ENCODE measurements at regions not wholly inside any gene's neighbourhood (a gene's known extent, or its start where the extent isn't known, plus 50 kb on each side); places are given as distances from the start of the nearest gene placed in this dataset.

GRCh38 chr4:112942077-112942476 is 107.4 kb upstream of the ANK2 start:
- no peaks in the 10 kb centered on the region for H3K36me3 Mint-ChIP-seq (ENCODE audit: low read depth)

GRCh38 chr4:112942997-112943396 is 106.5 kb upstream of the ANK2 start:
- Mint-ChIP-seq H3K27ac (ENCODE audit: unreplicated experiment) (no peak overlapping the region), H3K4me3 (ENCODE audit: unreplicated experiment) (no peak overlapping the region)

More at GRCh38 chr4:112942077-112942476, 107.4 kb upstream of the ANK2 start:
- no peak for DNase-seq (ENCODE audit: low spot score)
- Mint-ChIP-seq H3K4me3 (ENCODE audit: unreplicated experiment) (no peak overlapping the region), H3K27me3 (ENCODE audit: low read depth) (no peaks in the 10 kb centered on the region), H3K9me3 (ENCODE audit: low read depth) (peaks cover 3% of the 10 kb centered on the region), H3K4me1 (ENCODE audit: low read depth) (peaks cover 10% of the 10 kb centered on the region), H3K27ac (ENCODE audit: unreplicated experiment) (no peak overlapping the region)
- TF ChIP-seq, protein P1, sequence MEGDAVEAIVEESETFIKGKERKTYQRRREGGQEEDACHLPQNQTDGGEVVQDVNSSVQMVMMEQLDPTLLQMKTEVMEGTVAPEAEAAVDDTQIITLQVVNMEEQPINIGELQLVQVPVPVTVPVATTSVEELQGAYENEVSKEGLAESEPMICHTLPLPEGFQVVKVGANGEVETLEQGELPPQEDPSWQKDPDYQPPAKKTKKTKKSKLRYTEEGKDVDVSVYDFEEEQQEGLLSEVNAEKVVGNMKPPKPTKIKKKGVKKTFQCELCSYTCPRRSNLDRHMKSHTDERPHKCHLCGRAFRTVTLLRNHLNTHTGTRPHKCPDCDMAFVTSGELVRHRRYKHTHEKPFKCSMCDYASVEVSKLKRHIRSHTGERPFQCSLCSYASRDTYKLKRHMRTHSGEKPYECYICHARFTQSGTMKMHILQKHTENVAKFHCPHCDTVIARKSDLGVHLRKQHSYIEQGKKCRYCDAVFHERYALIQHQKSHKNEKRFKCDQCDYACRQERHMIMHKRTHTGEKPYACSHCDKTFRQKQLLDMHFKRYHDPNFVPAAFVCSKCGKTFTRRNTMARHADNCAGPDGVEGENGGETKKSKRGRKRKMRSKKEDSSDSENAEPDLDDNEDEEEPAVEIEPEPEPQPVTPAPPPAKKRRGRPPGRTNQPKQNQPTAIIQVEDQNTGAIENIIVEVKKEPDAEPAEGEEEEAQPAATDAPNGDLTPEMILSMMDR (IDR thresholded peaks at IDR 0.05) = peak; percentile 13

GRCh38 chr4:112944006-112944405 is 105.4 kb upstream of the ANK2 start:
- no peak overlapping the region for H3K27ac Mint-ChIP-seq (ENCODE audit: unreplicated experiment)
- no peak for DNase-seq (ENCODE audit: low spot score)
- H3K27me3 Mint-ChIP-seq (ENCODE audit: low read depth) = no peaks in the 10 kb centered on the region
- H3K36me3 Mint-ChIP-seq (ENCODE audit: low read depth) = no peaks in the 10 kb centered on the region
- no peak overlapping the region for H3K4me3 Mint-ChIP-seq (ENCODE audit: unreplicated experiment)
- H3K4me1 Mint-ChIP-seq (ENCODE audit: low read depth) = peaks cover 7% of the 10 kb centered on the region
- TF ChIP-seq, protein P1 (IDR thresholded peaks at IDR 0.05) = no peak
- peaks cover 3% of the 10 kb centered on the region for H3K9me3 Mint-ChIP-seq (ENCODE audit: low read depth)

More at GRCh38 chr4:112942997-112943396, 106.5 kb upstream of the ANK2 start:
- TF ChIP-seq, protein P1 (IDR thresholded peaks at IDR 0.05) = no peak
- no peak for DNase-seq (ENCODE audit: low spot score)
- Mint-ChIP-seq H3K36me3 (ENCODE audit: low read depth) (no peaks in the 10 kb centered on the region), H3K27me3 (ENCODE audit: low read depth) (no peaks in the 10 kb centered on the region), H3K4me1 (ENCODE audit: low read depth) (peaks cover 10% of the 10 kb centered on the region), H3K9me3 (ENCODE audit: low read depth) (peaks cover 3% of the 10 kb centered on the region)

- no peak overlapping the region for H3K27ac Mint-ChIP-seq (ENCODE audit: unreplicated experiment)
- H3K4me3 Mint-ChIP-seq (ENCODE audit: unreplicated experiment) = no peak overlapping the region
- peaks cover 7% of the 10 kb centered on the region for H3K4me1 Mint-ChIP-seq (ENCODE audit: low read depth)
- H3K36me3 Mint-ChIP-seq (ENCODE audit: low read depth) = no peaks in the 10 kb centered on the region
- DNase-seq (ENCODE audit: low spot score) = no peak
- peaks cover 3% of the 10 kb centered on the region for H3K9me3 Mint-ChIP-seq (ENCODE audit: low read depth)
- H3K27me3 Mint-ChIP-seq (ENCODE audit: low read depth) = no peaks in the 10 kb centered on the region
- TF ChIP-seq, protein P1 (IDR thresholded peaks at IDR 0.05) = no peak
These were observed 103.3 kb upstream of the ANK2 start for GRCh38 chr4:112946127-112946526.

- DNase-seq (ENCODE audit: low spot score) = no peak
- no peaks in the 10 kb centered on the region for H3K36me3 Mint-ChIP-seq (ENCODE audit: low read depth)
- TF ChIP-seq, protein P1 (IDR thresholded peaks at IDR 0.05) = no peak
- no peak overlapping the region for H3K27ac Mint-ChIP-seq (ENCODE audit: unreplicated experiment)
- peaks cover 3% of the 10 kb centered on the region for H3K9me3 Mint-ChIP-seq (ENCODE audit: low read depth)
- peaks cover 9% of the 10 kb centered on the region for H3K4me1 Mint-ChIP-seq (ENCODE audit: low read depth)
- H3K4me3 Mint-ChIP-seq (ENCODE audit: unreplicated experiment) = no peak overlapping the region
- H3K27me3 Mint-ChIP-seq (ENCODE audit: low read depth) = no peaks in the 10 kb centered on the region
These were observed 101.8 kb upstream of the ANK2 start for GRCh38 chr4:112947616-112948015.

Measured in chondrocyte (in vitro differentiated cells).